IMR-90 (cell line): ENCODE measurements at regions not wholly inside any gene's neighbourhood (a gene's known extent, or its start where the extent isn't known, plus 50 kb on each side); places are given as distances from the start of the nearest gene placed in this dataset.

Experiments
- ATAC-seq: fragments of 200-7000 bp; cut with Tn5 transposase; 2 replicates; pipeline ENCODE4 v1.9.1; 2020; ENCODE audit warnings: low read depth, mild to moderate bottlenecking, moderate library complexity
- BruUV-seq: library from RNA; stranded (reverse); fragments of 400-500 nt; replicated peaks from 2 replicates; lab custom pipeline; 2021; lab: Mats Ljungman, UMichigan
- CTCF ChIA-PET: fragments of 300-600 bp; formaldehyde crosslinking; extraction: SDS; loops from one replicate; lab custom pipeline; 2021; ENCODE audit warnings: antibody characterized with exemption; lab: Yijun Ruan, JAX
- POLR2A ChIA-PET: fragments of 300-600 bp; sonication (Branson Sonifier 250); formaldehyde crosslinking; loops from one replicate; lab custom pipeline; 2022; ENCODE audit warnings: antibody characterized with exemption; ENCODE audit not compliant: unreplicated experiment; lab: Charles Lee
- DNase-seq: peaks from one replicate; pipeline ENCODE4 v3.0.0; 2013
- H2AFZ ChIP-seq: replicated peaks from 2 replicates; pipeline ENCODE3; 2013; ENCODE audit warnings: low read length, mild to moderate bottlenecking; ENCODE audit not compliant: poor library complexity
- H2AK5ac ChIP-seq: 2 replicates; pipeline ENCODE4 v1.6.1; 2013; ENCODE audit warnings: low read depth, low read length, inconsistent platforms
- H2AK9ac ChIP-seq: replicated peaks from 2 replicates; pipeline ENCODE3; 2013; ENCODE audit warnings: mild to moderate bottlenecking, low read depth, low read length, moderate library complexity; ENCODE audit not compliant: poor library complexity
- H2BK120ac ChIP-seq: 2 replicates; pipeline ENCODE4 v1.6.1; 2013; ENCODE audit warnings: low read depth, low read length, inconsistent platforms
- H2BK15ac ChIP-seq: 3 replicates; pipeline ENCODE4 v1.6.1; 2013; ENCODE audit warnings: low read depth, low read length, inconsistent platforms
- H2BK20ac ChIP-seq: 2 replicates; pipeline ENCODE4 v1.6.1; 2013; ENCODE audit warnings: low read depth, mild to moderate bottlenecking, inconsistent platforms, low read length, moderate library complexity
- H2BK5ac ChIP-seq: 2 replicates; pipeline ENCODE4 v1.6.1; 2013; ENCODE audit warnings: mild to moderate bottlenecking, low read depth, low read length, inconsistent platforms; ENCODE audit not compliant: poor library complexity, severe bottlenecking
- H3K14ac ChIP-seq: replicated peaks from 2 replicates; pipeline ENCODE4 v1.6.1; 2013; ENCODE audit warnings: low read depth, low read length, inconsistent platforms
- H3K18ac ChIP-seq: 2 replicates; pipeline ENCODE4 v1.6.1; 2013; ENCODE audit warnings: low read depth, low read length, control low read depth
- H3K23ac ChIP-seq: 2 replicates; pipeline ENCODE4 v1.6.1; 2013; ENCODE audit warnings: low read depth, low read length, inconsistent platforms
- H3K27ac ChIP-seq: 2 replicates; pipeline ENCODE4 v1.5.1; 2013; ENCODE audit warnings: mild to moderate bottlenecking, control low read depth, low read length; ENCODE audit not compliant: insufficient read depth
- H3K27me3 ChIP-seq: 2 replicates; pipeline ENCODE4 v1.6.1; 2013; ENCODE audit warnings: low read length; ENCODE audit not compliant: control insufficient read depth, insufficient read depth
- H3K36me3 ChIP-seq: 2 replicates; pipeline ENCODE4 v1.6.1; 2013; ENCODE audit warnings: low read length, mixed read lengths; ENCODE audit not compliant: control insufficient read depth, insufficient read depth
- H3K4ac ChIP-seq: 2 replicates; pipeline ENCODE4 v1.6.1; 2013; ENCODE audit warnings: low read depth, low read length, inconsistent platforms
- H3K4me1 ChIP-seq: 2 replicates; pipeline ENCODE4 v1.6.1; 2013; ENCODE audit warnings: low read length, mixed read lengths; ENCODE audit not compliant: control insufficient read depth, insufficient read depth
- H3K4me2 ChIP-seq: 2 replicates; pipeline ENCODE4 v1.6.1; 2013; ENCODE audit warnings: low read depth, mild to moderate bottlenecking, control low read depth, low read length, moderate library complexity
- H3K4me3 ChIP-seq: 2 replicates; pipeline ENCODE4 v1.5.1; 2013; ENCODE audit warnings: low read depth, mild to moderate bottlenecking, control low read depth, low read length, moderate library complexity; ENCODE audit not compliant: insufficient read depth
- H3K56ac ChIP-seq: 2 replicates; pipeline ENCODE4 v1.6.1; 2013; ENCODE audit warnings: low read length, inconsistent platforms; ENCODE audit not compliant: insufficient read depth; ENCODE audit errors: extremely low read depth
- H3K79me1 ChIP-seq, 2 experiments: 2 replicates each; pipeline ENCODE4 v1.6.1; 2013; ENCODE audit warnings: low read length in 2 of 2, inconsistent platforms in 1 of 2, low read depth in 1 of 2
- H3K9ac ChIP-seq: 2 replicates; pipeline ENCODE4 v1.6.1; 2013; ENCODE audit warnings: low read depth, low read length, control low read depth
- H3K9me1 ChIP-seq: 2 replicates; pipeline ENCODE4 v1.6.1; 2013; ENCODE audit warnings: low read length, inconsistent platforms; ENCODE audit not compliant: insufficient read depth
- H3K9me3 ChIP-seq: 2 replicates; pipeline ENCODE4 v1.6.1; 2013; ENCODE audit warnings: low read length; ENCODE audit not compliant: control insufficient read depth, insufficient read depth
- H4K20me1 ChIP-seq: 2 replicates; pipeline ENCODE4 v1.6.1; 2013; ENCODE audit warnings: low read length, inconsistent platforms; ENCODE audit not compliant: insufficient read depth
- H4K5ac ChIP-seq: 2 replicates; pipeline ENCODE4 v1.6.1; 2013; ENCODE audit warnings: mild to moderate bottlenecking, low read depth, low read length, control low read depth
- H4K8ac ChIP-seq, 2 experiments: 2 replicates each; pipeline ENCODE4 v1.6.1; 2013; ENCODE audit warnings: low read depth in 2 of 2, low read length in 2 of 2, control low read depth in 1 of 2, inconsistent platforms in 1 of 2
- H4K91ac ChIP-seq: 2 replicates; pipeline ENCODE4 v1.6.1; 2013; ENCODE audit warnings: low read depth, low read length, inconsistent platforms; ENCODE audit not compliant: insufficient read depth
- BHLHE40 ChIP-seq: fragments of 150-350 bp; IDR thresholded peaks from 2 replicates; pipeline ENCODE4 v1.6.1; 2016; ENCODE audit warnings: mild to moderate bottlenecking, low read depth, low read length
- CEBPB ChIP-seq: IDR thresholded peaks from 2 replicates; pipeline ENCODE4 v1.6.1; 2012; ENCODE audit warnings: low read depth, low read length, improper control_type of control experiment
- CHD1 ChIP-seq: IDR thresholded peaks from 2 replicates; pipeline ENCODE4 v1.6.1; 2012; ENCODE audit warnings: low read depth, low read length, improper control_type of control experiment
- FOS ChIP-seq: fragments of 150-350 bp; IDR thresholded peaks from 2 replicates; pipeline ENCODE4 v1.6.1; 2016; ENCODE audit warnings: low read depth, low read length
- MAFK ChIP-seq: IDR thresholded peaks from 2 replicates; pipeline ENCODE4 v1.6.1; 2012; ENCODE audit warnings: low read depth, low read length, improper control_type of control experiment
- MAZ ChIP-seq: IDR thresholded peaks from 2 replicates; pipeline ENCODE4 v1.6.1; 2012; ENCODE audit warnings: low read depth, mild to moderate bottlenecking, low read length, improper control_type of control experiment, moderate library complexity, borderline replicate concordance
- MXI1 ChIP-seq: IDR thresholded peaks from 2 replicates; pipeline ENCODE4 v1.6.1; 2012; ENCODE audit warnings: low read depth, mild to moderate bottlenecking, low read length, moderate library complexity, borderline replicate concordance
- NFE2L2 ChIP-seq: fragments of 150-350 bp; IDR thresholded peaks from 2 replicates; pipeline ENCODE4 v1.6.1; 2016; ENCODE audit warnings: low read depth, mild to moderate bottlenecking, low read length
- POLR2A ChIP-seq: IDR thresholded peaks from 2 replicates; pipeline ENCODE4 v1.6.1; 2012; ENCODE audit warnings: mild to moderate bottlenecking, low read depth, low read length
- RAD21 ChIP-seq: IDR thresholded peaks from 2 replicates; pipeline ENCODE4 v1.6.1; 2012; ENCODE audit warnings: low read length, improper control_type of control experiment
- RFX5 ChIP-seq: IDR thresholded peaks from 2 replicates; pipeline ENCODE4 v1.8.0; 2012; ENCODE audit warnings: low read depth, mild to moderate bottlenecking, low read length, moderate library complexity
- USF2 ChIP-seq: fragments of 150-350 bp; IDR thresholded peaks from 2 replicates; pipeline ENCODE4 v1.6.1; 2017; ENCODE audit warnings: mild to moderate bottlenecking, antibody characterized with exemption, low read length, low read depth
- WGBS, 2 experiments: methylation state at CpG; one replicate each; pipeline versions ENCODE4 v1.1.5 to v1.1.7; 2013; ENCODE audit warnings: missing lambda C conversion rate in 2 of 2; ENCODE audit not compliant: insufficient read length in 1 of 2; ENCODE audit errors: extremely low coverage in 2 of 2; 5-methylcytosine and 5-hydroxymethylcytosine counted together
- dilution Hi-C: fragments of 300-500 bp; cut with HindIII; formaldehyde crosslinking; loops from one replicate; pipeline ENCODE4 v1.14.3; 2018; ENCODE audit warnings: low sequenced_read_pairs; ENCODE audit not compliant: unreplicated experiment
- in situ Hi-C: fragments of 300-500 bp; cut with MboI; formaldehyde crosslinking; loops from 3 replicates; pipeline ENCODE4 v1.14.3; 2019; ENCODE audit warnings: low sequenced_read_pairs, inconsistent platforms, mixed read lengths
- intact Hi-C: fragments of 100-400 bp; cut with micrococcal nuclease; formaldehyde crosslinking; loops from 2 replicates; pipeline ENCODE4 v1.10.0; 2022
- TF ChIP-seq, protein P1 (sequence below): fragments of 150-350 bp; IDR thresholded peaks from 2 replicates; pipeline ENCODE4 v1.6.1; 2016; ENCODE audit warnings: low read depth, mild to moderate bottlenecking, low read length, moderate library complexity, borderline replicate concordance

DNA sequence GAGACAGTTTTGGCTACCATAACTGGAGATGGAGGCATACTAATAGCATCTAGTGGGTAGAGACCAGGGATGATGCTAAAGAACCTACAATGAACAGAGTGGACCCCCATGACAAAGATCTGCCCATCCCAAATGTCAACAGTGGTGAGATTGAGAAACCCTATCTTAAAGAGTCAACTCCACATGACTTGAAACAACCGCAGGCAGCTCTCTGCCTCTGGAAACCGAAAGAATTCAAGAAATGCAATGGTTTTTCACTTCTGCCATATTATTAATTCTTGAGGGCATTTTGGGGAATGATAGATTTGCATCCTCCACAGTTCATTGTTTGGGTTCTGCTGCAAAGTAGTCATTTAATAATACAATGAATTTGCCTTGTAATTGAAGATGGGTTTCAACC, 463.4 kb downstream of the MAFB start:
- Histone ChIP-seq H3K9ac (no peak overlapping the region), H3K4me1 (no peaks in the 10 kb centered on the region), H3K56ac (no peak overlapping the region), H3K27ac (no peak overlapping the region), H3K4ac (no peak overlapping the region), H2BK15ac (no peak overlapping the region), H2BK120ac (no peak overlapping the region), H4K91ac (no peak overlapping the region), H3K9me1 (no peaks in the 10 kb centered on the region), H4K20me1 (no peaks in the 10 kb centered on the region), H3K14ac (no peak overlapping the region), H3K4me3 (no peak overlapping the region), H3K36me3 (no peaks in the 10 kb centered on the region), H3K9me3 (no peaks in the 10 kb centered on the region), H3K4me2 (no peak overlapping the region), H3K18ac (no peak overlapping the region), H4K5ac (no peak overlapping the region), H4K8ac (no peak overlapping the region), H2AK9ac (no peak overlapping the region), H2BK5ac (no peak overlapping the region), H2BK20ac (no peak overlapping the region), H3K23ac (no peak overlapping the region), H3K27me3 (no peaks in the 10 kb centered on the region), H2AK5ac (no peak overlapping the region), H3K79me1 (no peaks in the 10 kb centered on the region), H2AFZ (no peak overlapping the region)
- dilution Hi-C loops = no loop called here
- in situ Hi-C loops = no loop called here
- intact Hi-C loops = no loop called here
- ChIA-PET POLR2A (no interaction called here), CTCF (no interaction called here)
- WGBS, 2 experiments = no CpG with 5 or more reads among the region's 2 CpGs
- BruUV-seq = no TSS peak
- TF ChIP-seq POLR2A (no peak), FOS (no peak), RFX5 (no peak), USF2 (no peak), MAZ (no peak), CHD1 (no peak), CEBPB (no peak), NFE2L2 (no peak), MAFK (no peak), BHLHE40 (no peak), RAD21 (no peak), MXI1 (no peak)
- TF ChIP-seq, protein P1, sequence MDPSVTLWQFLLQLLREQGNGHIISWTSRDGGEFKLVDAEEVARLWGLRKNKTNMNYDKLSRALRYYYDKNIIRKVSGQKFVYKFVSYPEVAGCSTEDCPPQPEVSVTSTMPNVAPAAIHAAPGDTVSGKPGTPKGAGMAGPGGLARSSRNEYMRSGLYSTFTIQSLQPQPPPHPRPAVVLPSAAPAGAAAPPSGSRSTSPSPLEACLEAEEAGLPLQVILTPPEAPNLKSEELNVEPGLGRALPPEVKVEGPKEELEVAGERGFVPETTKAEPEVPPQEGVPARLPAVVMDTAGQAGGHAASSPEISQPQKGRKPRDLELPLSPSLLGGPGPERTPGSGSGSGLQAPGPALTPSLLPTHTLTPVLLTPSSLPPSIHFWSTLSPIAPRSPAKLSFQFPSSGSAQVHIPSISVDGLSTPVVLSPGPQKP = no peak
- DNase-seq = no peak
- no peak for ATAC-seq
